HUES6 (cell line): ENCODE measurements at regions not wholly inside any gene's neighbourhood (a gene's known extent, or its start where the extent isn't known, plus 50 kb on each side); places are given as distances from the start of the nearest gene placed in this dataset.
"Not testable (repeated sequence)": the region's sequence is repeated elsewhere in the genome, so short reads cannot be mapped to it uniquely, and the experiment has no call there.

Experiments
- H3K27ac ChIP-seq: 2 replicates; pipeline ENCODE4 v1.7.0; 2013; ENCODE audit warnings: low read depth, mild to moderate bottlenecking, low read length, inconsistent platforms
- H3K27me3 ChIP-seq: 2 replicates; pipeline ENCODE4 v1.6.1; 2013; ENCODE audit warnings: low read length; ENCODE audit not compliant: control insufficient read depth, insufficient read depth
- H3K36me3 ChIP-seq: 2 replicates; pipeline ENCODE4 v1.6.1; 2013; ENCODE audit warnings: low read length; ENCODE audit not compliant: control insufficient read depth, insufficient read depth
- H3K4me1 ChIP-seq: 2 replicates; pipeline ENCODE4 v1.6.1; 2013; ENCODE audit warnings: low read length; ENCODE audit not compliant: control insufficient read depth, insufficient read depth
- H3K4me3 ChIP-seq: 2 replicates; pipeline ENCODE4 v1.5.1; 2013; ENCODE audit warnings: low read depth, low read length
- H3K9ac ChIP-seq: one replicate; pipeline ENCODE4 v1.6.1; 2013; ENCODE audit warnings: mild to moderate bottlenecking, low read length
- H3K9me3 ChIP-seq: 2 replicates; pipeline ENCODE4 v1.6.1; 2013; ENCODE audit warnings: low read depth, low read length; ENCODE audit not compliant: control insufficient read depth, insufficient read depth

DNA sequence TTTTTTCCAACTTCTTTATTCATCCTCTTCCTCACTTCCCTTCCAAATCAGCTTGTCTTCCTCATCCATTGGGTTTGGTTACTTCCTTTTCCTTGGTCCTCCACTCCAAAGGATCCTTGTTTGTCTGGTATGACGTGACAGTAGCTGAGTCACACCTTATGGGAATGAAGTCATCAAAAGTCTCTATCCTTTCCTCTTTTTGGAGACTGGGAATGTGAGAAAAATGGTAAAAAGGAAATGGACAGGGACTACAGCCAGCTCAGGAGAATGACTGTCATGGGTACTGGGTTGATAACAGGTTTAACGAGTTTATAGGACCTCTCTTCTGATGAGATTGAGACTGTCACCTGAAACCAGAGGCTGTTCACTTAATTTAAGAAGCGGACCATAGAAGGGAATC is 76.2 kb upstream of the MYO10 start:
- H3K9me3 ChIP-seq = no peaks in the 10 kb centered on the region
- no peak overlapping the region for H3K4me3 ChIP-seq
- no peaks in the 10 kb centered on the region for H3K36me3 ChIP-seq
- no peak overlapping the region for H3K27ac ChIP-seq
- H3K27me3 ChIP-seq = no peaks in the 10 kb centered on the region
- no peaks in the 10 kb centered on the region for H3K4me1 ChIP-seq
- H3K9ac ChIP-seq = no peak overlapping the region

DNA sequence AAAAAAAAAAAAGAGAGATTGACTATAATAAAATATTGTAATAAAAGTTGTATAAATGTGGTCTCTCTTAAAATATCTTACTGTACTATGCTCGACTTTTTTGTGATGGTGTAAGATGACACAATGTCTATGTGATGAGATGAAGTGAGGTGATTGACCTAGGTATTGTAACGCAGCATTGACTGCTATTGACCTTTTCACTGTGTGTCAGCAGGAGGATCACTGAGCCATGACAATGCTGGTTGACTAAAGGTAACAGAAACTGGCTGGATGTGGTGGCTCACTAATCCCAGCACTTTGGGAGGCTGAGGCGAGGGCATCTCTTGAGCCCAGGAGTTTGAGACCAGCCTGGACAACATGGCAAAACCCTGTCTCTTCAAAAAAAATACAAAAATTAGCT is 78.6 kb upstream of the MYO10 start:
- Histone ChIP-seq H3K9me3 (no peaks in the 10 kb centered on the region), H3K9ac (no peak overlapping the region)

DNA sequence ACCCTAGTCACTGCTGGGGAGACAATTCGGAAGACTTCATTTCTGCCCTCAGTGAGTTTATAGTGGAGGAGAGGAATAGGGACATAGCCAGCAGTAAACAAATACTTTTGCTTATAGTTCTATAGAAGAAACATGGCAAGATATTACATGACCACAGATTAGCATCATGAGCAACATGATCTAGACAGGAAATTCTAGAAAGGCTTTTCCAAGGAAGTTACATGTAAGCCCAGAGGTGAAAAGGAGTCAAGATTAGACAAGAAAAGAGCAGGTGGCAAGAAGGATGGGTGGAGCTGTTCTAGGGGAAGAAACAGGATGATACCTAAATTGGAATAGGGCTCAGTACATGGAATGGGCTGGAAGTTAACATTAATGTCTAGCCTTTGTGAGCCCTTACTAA is 82.8 kb upstream of the MYO10 start:
- Histone ChIP-seq H3K9me3 (no peaks in the 10 kb centered on the region), H3K4me1 (no peaks in the 10 kb centered on the region; the same call in 1 of the 2 replicates), H3K9ac (no peak overlapping the region), H3K4me3 (no peak overlapping the region), H3K27me3 (no peaks in the 10 kb centered on the region), H3K36me3 (no peaks in the 10 kb centered on the region), H3K27ac (no peak overlapping the region)

More for the DNA sequence above, 78.6 kb upstream of the MYO10 start:
- no peak overlapping the region for H3K4me3 ChIP-seq
- no peaks in the 10 kb centered on the region for H3K36me3 ChIP-seq
- no peak overlapping the region for H3K27ac ChIP-seq
- no peaks in the 10 kb centered on the region for H3K27me3 ChIP-seq
- no peaks in the 10 kb centered on the region for H3K4me1 ChIP-seq

DNA sequence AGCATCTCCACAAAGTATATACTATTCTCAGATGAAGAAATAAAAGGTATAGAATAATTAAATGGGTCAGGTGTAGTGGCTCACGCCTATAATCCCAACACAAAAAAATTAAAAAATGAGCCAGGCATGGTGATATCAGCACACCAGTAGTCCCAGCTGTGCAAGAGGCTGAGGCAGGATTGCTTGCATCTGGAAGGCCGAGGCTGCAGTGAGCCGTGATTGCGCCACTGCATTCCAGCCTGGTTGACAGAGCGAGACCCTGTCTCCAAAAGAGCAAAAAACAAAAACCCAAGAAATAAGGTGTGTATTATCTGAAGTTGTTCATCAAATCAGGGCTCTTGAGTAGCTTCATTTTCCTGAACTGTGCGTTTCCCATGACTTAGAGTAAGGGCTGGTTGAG is 83.2 kb upstream of the MYO10 start:
- no peaks in the 10 kb centered on the region for H3K36me3 ChIP-seq
- H3K9me3 ChIP-seq = no peaks in the 10 kb centered on the region
- H3K27ac ChIP-seq = no peak overlapping the region
- no peak overlapping the region for H3K4me3 ChIP-seq
- no peaks in the 10 kb centered on the region; the same call in 1 of the 2 replicates for H3K4me1 ChIP-seq
- H3K27me3 ChIP-seq = no peaks in the 10 kb centered on the region
- H3K9ac ChIP-seq = no peak overlapping the region

- Histone ChIP-seq H3K27ac (no peak overlapping the region), H3K4me1 (no peaks in the 10 kb centered on the region; the same call in 1 of the 2 replicates), H3K9me3 (no peaks in the 10 kb centered on the region), H3K36me3 (no peaks in the 10 kb centered on the region), H3K27me3 (no peaks in the 10 kb centered on the region), H3K9ac (no peak overlapping the region), H3K4me3 (no peak overlapping the region)
Measured at GRCh38 chr5:17020678-17021601, 84.9 kb upstream of the MYO10 start.

DNA sequence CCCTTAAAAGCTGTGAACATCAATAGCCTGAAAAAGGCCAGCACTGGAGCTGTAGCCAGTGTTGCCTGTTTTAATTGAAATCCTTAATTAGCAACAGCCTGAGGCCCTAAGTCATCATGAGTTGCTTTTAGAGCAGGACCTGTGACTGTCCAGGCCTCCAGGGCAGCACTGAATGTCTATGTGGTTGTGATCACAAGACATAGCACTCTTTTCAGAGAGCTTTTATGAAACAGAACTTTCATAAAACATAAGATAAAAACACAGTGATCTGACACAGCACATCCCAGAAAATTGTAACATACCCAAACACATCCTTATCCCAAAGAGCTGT is 85.5 kb upstream of the MYO10 start:
- Histone ChIP-seq H3K4me1 (no peaks in the 10 kb centered on the region; the same call in 1 of the 2 replicates), H3K9me3 (no peaks in the 10 kb centered on the region), H3K4me3 (no peak overlapping the region), H3K27ac (no peak overlapping the region), H3K36me3 (no peaks in the 10 kb centered on the region), H3K27me3 (no peaks in the 10 kb centered on the region), H3K9ac (no peak overlapping the region)

- Histone ChIP-seq H3K27ac (no peak overlapping the region), H3K36me3 (no peaks in the 10 kb centered on the region), H3K4me1 (no peaks in the 10 kb centered on the region; the same call in 1 of the 2 replicates), H3K9me3 (no peaks in the 10 kb centered on the region), H3K27me3 (no peaks in the 10 kb centered on the region), H3K9ac (no peak overlapping the region), H3K4me3 (no peak overlapping the region)
Measured at GRCh38 chr5:17022296-17022695, 86.2 kb upstream of the MYO10 start.

- no peak overlapping the region for H3K4me3 ChIP-seq
- H3K27me3 ChIP-seq = no peaks in the 10 kb centered on the region
- H3K9me3 ChIP-seq = no peaks in the 10 kb centered on the region
- H3K4me1 ChIP-seq = no peaks in the 10 kb centered on the region; the same call in 1 of the 2 replicates
- no peaks in the 10 kb centered on the region for H3K36me3 ChIP-seq
- H3K27ac ChIP-seq = no peak overlapping the region
- H3K9ac ChIP-seq = no peak overlapping the region
Measured at GRCh38 chr5:17024686-17025180, 88.6 kb upstream of the MYO10 start.

- not testable (repeated sequence) for H3K9me3 ChIP-seq, H3K27me3 ChIP-seq, H3K36me3 ChIP-seq, H3K4me3 ChIP-seq, H3K27ac ChIP-seq, H3K9ac ChIP-seq, H3K4me1 ChIP-seq
Measured at GRCh38 chr5:17031659-17032277, 95.7 kb upstream of the MYO10 start.

- H3K4me3 ChIP-seq, H3K36me3 ChIP-seq, H3K27ac ChIP-seq, H3K9me3 ChIP-seq, H3K4me1 ChIP-seq, H3K9ac ChIP-seq, H3K27me3 ChIP-seq: not testable (repeated sequence)
Measured at GRCh38 chr5:17032314-17032985, 96.4 kb upstream of the MYO10 start.

DNA sequence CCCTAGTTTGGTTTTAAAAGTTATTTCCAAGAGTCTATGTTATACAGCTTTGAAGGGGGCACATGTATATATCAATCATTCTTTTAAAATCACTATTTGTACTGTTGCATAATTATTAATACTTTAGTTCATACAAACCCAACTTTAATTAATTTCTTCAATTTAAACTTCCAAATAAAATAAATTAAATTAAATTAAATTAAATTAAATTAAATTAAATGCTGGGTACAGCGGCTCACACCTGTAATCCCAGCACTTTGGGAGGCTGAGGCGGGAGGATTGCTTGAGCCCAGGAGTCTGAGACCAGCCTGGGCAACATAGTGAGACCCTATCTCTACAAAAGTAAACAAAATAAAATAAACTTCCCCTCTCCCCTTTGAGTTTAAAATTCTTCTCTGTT is 98.9 kb upstream of the MYO10 start:
- not testable (repeated sequence) for H3K9ac ChIP-seq, H3K27me3 ChIP-seq, H3K27ac ChIP-seq, H3K36me3 ChIP-seq, H3K9me3 ChIP-seq, H3K4me1 ChIP-seq, H3K4me3 ChIP-seq
